Endodermal cell (in vitro differentiated cells): ENCODE measurements at regions not wholly inside any gene's neighbourhood (a gene's known extent, or its start where the extent isn't known, plus 50 kb on each side); places are given as distances from the start of the nearest gene placed in this dataset.

ENCODE experiments used
- DNase-seq: peaks from one replicate; pipeline ENCODE4 v3.0.0-alpha.2; 2017
- H3K27ac ChIP-seq: 2 replicates; pipeline ENCODE4 v1.5.1; 2013; ENCODE audit warnings: mild to moderate bottlenecking, low read depth, low read length, moderate library complexity
- H3K27me3 ChIP-seq: 2 replicates; pipeline ENCODE4 v1.6.1; 2013; ENCODE audit warnings: mild to moderate bottlenecking, low read length, moderate library complexity; ENCODE audit not compliant: insufficient read depth, control insufficient read depth, poor library complexity, severe bottlenecking
- H3K36me3 ChIP-seq: 2 replicates; pipeline ENCODE4 v1.7.0; 2013; ENCODE audit warnings: mild to moderate bottlenecking, low read length, moderate library complexity; ENCODE audit not compliant: control insufficient read depth, insufficient read depth
- H3K4me1 ChIP-seq: one replicate; pipeline ENCODE4 v1.7.0; 2013; ENCODE audit warnings: low read length; ENCODE audit not compliant: control insufficient read depth, insufficient read depth
- H3K4me3 ChIP-seq: 2 replicates; pipeline ENCODE4 v1.5.1; 2013; ENCODE audit warnings: mild to moderate bottlenecking, low read length, moderate library complexity
- H3K9ac ChIP-seq: 2 replicates; pipeline ENCODE4 v1.6.1; 2013; ENCODE audit warnings: mild to moderate bottlenecking, low read length, moderate library complexity; ENCODE audit not compliant: poor library complexity, severe bottlenecking; ENCODE audit errors: extremely low read depth
- H3K9me3 ChIP-seq: 2 replicates; pipeline ENCODE4 v1.6.1; 2013; ENCODE audit warnings: mild to moderate bottlenecking, low read length, moderate library complexity; ENCODE audit not compliant: control insufficient read depth
- H3K27ac Mint-ChIP-seq: 2 replicates; pipeline ENCODE4 v1.8.0; 2020; ENCODE audit warnings: mixed read lengths
- H3K27me3 Mint-ChIP-seq: 2 replicates; pipeline ENCODE4 v1.8.0; 2021; ENCODE audit warnings: mild to moderate bottlenecking, mixed read lengths; ENCODE audit not compliant: insufficient read depth
- H3K36me3 Mint-ChIP-seq: 2 replicates; pipeline ENCODE4 v1.8.0; 2020; ENCODE audit warnings: low read depth, mixed read lengths
- H3K4me1 Mint-ChIP-seq: 2 replicates; pipeline ENCODE4 v1.8.0; 2020; ENCODE audit warnings: mixed read lengths
- H3K4me3 Mint-ChIP-seq: 2 replicates; pipeline ENCODE4 v1.8.0; 2020; ENCODE audit warnings: mild to moderate bottlenecking, moderate library complexity, mixed read lengths
- H3K9me3 Mint-ChIP-seq: 2 replicates; pipeline ENCODE4 v1.8.0; 2020; ENCODE audit warnings: mild to moderate bottlenecking, mixed read lengths
- CTCF ChIP-seq: fragments of 200-600 bp; sonication (generic); conservative IDR thresholded peaks from 2 replicates; pipeline ENCODE4 v1.5.0; 2021; ENCODE audit warnings: antibody characterized with exemption, mild to moderate bottlenecking
- WGBS, 2 experiments: methylation state at CpG; one replicate each; pipeline versions ENCODE4 v1.1.5 to v1.1.7; 2013; ENCODE audit warnings: missing lambda C conversion rate in 2 of 2, mixed read lengths in 1 of 2; ENCODE audit not compliant: insufficient coverage in 1 of 2, insufficient read length in 1 of 2; 5-methylcytosine and 5-hydroxymethylcytosine counted together

GRCh38 chr5:89351975-89352374 is 469.0 kb upstream of the MEF2C start:
- DNase-seq: no peak
- H3K36me3 ChIP-seq: no peaks in the 10 kb centered on the region
- Mint-ChIP-seq H3K4me3 (no peak overlapping the region), H3K36me3 (no peaks in the 10 kb centered on the region), H3K9me3 (no peaks in the 10 kb centered on the region), H3K27ac (no peak overlapping the region), H3K4me1 (peaks cover 8% of the 10 kb centered on the region), H3K27me3 (no peaks in the 10 kb centered on the region)
- no peaks in the 10 kb centered on the region for H3K9me3 ChIP-seq
- H3K4me3 ChIP-seq: no peak overlapping the region
- H3K4me1 ChIP-seq: no peaks in the 10 kb centered on the region
- no peaks in the 10 kb centered on the region for H3K27me3 ChIP-seq
- no peak for TF ChIP-seq CTCF
- H3K9ac ChIP-seq: no peak overlapping the region
- H3K27ac ChIP-seq: no peak overlapping the region

- DNase-seq: no peak
- Mint-ChIP-seq H3K36me3 (no peaks in the 10 kb centered on the region), H3K4me3 (no peak overlapping the region), H3K27me3 (no peaks in the 10 kb centered on the region), H3K27ac (no peak overlapping the region), H3K4me1 (peaks cover 8% of the 10 kb centered on the region), H3K9me3 (no peaks in the 10 kb centered on the region)
- Histone ChIP-seq H3K27ac (no peak overlapping the region), H3K4me3 (no peak overlapping the region), H3K9ac (no peak overlapping the region), H3K36me3 (no peaks in the 10 kb centered on the region), H3K4me1 (no peaks in the 10 kb centered on the region), H3K9me3 (no peaks in the 10 kb centered on the region), H3K27me3 (no peaks in the 10 kb centered on the region)
- TF ChIP-seq CTCF: no peak
- WGBS, 2 experiments: 97 to 100% methylated on average over 3 to 4 of the region's 4 CpGs
Measured at GRCh38 chr5:89351222-89351621, 468.2 kb upstream of the MEF2C start.

GRCh38 chr5:89350684-89351083 is 467.7 kb upstream of the MEF2C start:
- no peak for DNase-seq
- H3K4me1 ChIP-seq: no peaks in the 10 kb centered on the region
- Mint-ChIP-seq H3K27ac (no peak overlapping the region), H3K9me3 (no peaks in the 10 kb centered on the region), H3K36me3 (no peaks in the 10 kb centered on the region), H3K4me3 (no peak overlapping the region), H3K4me1 (peaks cover 8% of the 10 kb centered on the region), H3K27me3 (no peaks in the 10 kb centered on the region)
- H3K9ac ChIP-seq: no peak overlapping the region
- no peaks in the 10 kb centered on the region for H3K36me3 ChIP-seq
- no peaks in the 10 kb centered on the region for H3K9me3 ChIP-seq
- no peak overlapping the region for H3K27ac ChIP-seq
- TF ChIP-seq CTCF: no peak
- no peaks in the 10 kb centered on the region for H3K27me3 ChIP-seq
- no peak overlapping the region for H3K4me3 ChIP-seq
